ENCODE measurements at regions not wholly inside any gene's neighbourhood (a gene's known extent, or its start where the extent isn't known, plus 50 kb on each side); places are given as distances from the start of the nearest gene placed in this dataset.

GRCh38 chr16:51085271-51085670, 65.8 kb downstream of the SALL1 start:
- DNase-seq (ENCODE audit: low read depth) = no peak
- H3K4me3 ChIP-seq (ENCODE audit: control insufficient read depth, low read depth, low read length) = no peak overlapping the region
- no peak for TF ChIP-seq CTCF (conservative IDR thresholded peaks at IDR 0.05; ENCODE audit: control insufficient read depth, insufficient read depth, low read depth, low read length)

GRCh38 chr16:51084074-51084928, 66.8 kb downstream of the SALL1 start:
- DNase-seq (ENCODE audit: low read depth) = no peak
- no peak for TF ChIP-seq CTCF (conservative IDR thresholded peaks at IDR 0.05; ENCODE audit: control insufficient read depth, insufficient read depth, low read depth, low read length)
- H3K4me3 ChIP-seq (ENCODE audit: control insufficient read depth, low read depth, low read length) = no peak overlapping the region

GRCh38 chr16:51072591-51072990, 78.5 kb downstream of the SALL1 start:
- no peak overlapping the region for H3K4me3 ChIP-seq (ENCODE audit: control insufficient read depth, low read depth, low read length)
- no peak for TF ChIP-seq CTCF (conservative IDR thresholded peaks at IDR 0.05; ENCODE audit: control insufficient read depth, insufficient read depth, low read depth, low read length)
- no peak for DNase-seq (ENCODE audit: low read depth)

GRCh38 chr16:51071326-51071725, 79.7 kb downstream of the SALL1 start:
- no peak overlapping the region for H3K4me3 ChIP-seq (ENCODE audit: control insufficient read depth, low read depth, low read length)
- no peak for DNase-seq (ENCODE audit: low read depth)
- TF ChIP-seq CTCF (conservative IDR thresholded peaks at IDR 0.05; ENCODE audit: control insufficient read depth, insufficient read depth, low read depth, low read length) = no peak

GRCh38 chr16:51067352-51067751, 83.7 kb downstream of the SALL1 start:
- DNase-seq (ENCODE audit: low read depth) = no peak
- H3K4me3 ChIP-seq (ENCODE audit: control insufficient read depth, low read depth, low read length) = no peak overlapping the region
- TF ChIP-seq CTCF (conservative IDR thresholded peaks at IDR 0.05; ENCODE audit: control insufficient read depth, insufficient read depth, low read depth, low read length) = no peak

GRCh38 chr16:51062039-51062438, 89.0 kb downstream of the SALL1 start:
- no peak for TF ChIP-seq CTCF (conservative IDR thresholded peaks at IDR 0.05; ENCODE audit: control insufficient read depth, insufficient read depth, low read depth, low read length)
- no peak for DNase-seq (ENCODE audit: low read depth)
- H3K4me3 ChIP-seq (ENCODE audit: control insufficient read depth, low read depth, low read length) = no peak overlapping the region
